ENCODE measurements at regions not wholly inside any gene's neighbourhood (a gene's known extent, or its start where the extent isn't known, plus 50 kb on each side); places are given as distances from the start of the nearest gene placed in this dataset.
"Not testable (repeated sequence)": the region's sequence is repeated elsewhere in the genome, so short reads cannot be mapped to it uniquely, and the experiment has no call there.

GRCh38 chr13:86856991-86857390 is 814.2 kb upstream of the SLITRK5 start:
- no peak for DNase-seq (ENCODE audit: low read depth in 2 of 2)

GRCh38 chr13:86858216-86858615 is 813.0 kb upstream of the SLITRK5 start:
- DNase-seq (ENCODE audit: low read depth in 2 of 2): no peak

- DNase-seq (ENCODE audit: low read depth in 2 of 2): no peak
Measured at GRCh38 chr13:86862137-86862536, 809.0 kb upstream of the SLITRK5 start.

- DNase-seq (ENCODE audit: low read depth in 2 of 2): no peak
Measured at GRCh38 chr13:86864376-86864775, 806.8 kb upstream of the SLITRK5 start.

GRCh38 chr13:86870444-86870843 is 800.7 kb upstream of the SLITRK5 start:
- no peak for DNase-seq (ENCODE audit: low read depth in 2 of 2)

GRCh38 chr13:86877441-86877840 is 793.7 kb upstream of the SLITRK5 start:
- no peak for DNase-seq (ENCODE audit: low read depth in 2 of 2)

- DNase-seq (ENCODE audit: low read depth in 2 of 2): no peak
Measured at GRCh38 chr13:86878781-86879180, 792.4 kb upstream of the SLITRK5 start.

GRCh38 chr13:86881390-86881789 is 789.8 kb upstream of the SLITRK5 start:
- DNase-seq (ENCODE audit: low read depth in 2 of 2): no peak

GRCh38 chr13:86882107-86882506 is 789.1 kb upstream of the SLITRK5 start:
- no peak for DNase-seq (ENCODE audit: low read depth in 2 of 2)

GRCh38 chr13:86882835-86883234 is 788.3 kb upstream of the SLITRK5 start:
- no peak for DNase-seq (ENCODE audit: low read depth in 2 of 2)

- DNase-seq (ENCODE audit: low read depth in 2 of 2): no peak
Measured at GRCh38 chr13:86892330-86892729, 778.8 kb upstream of the SLITRK5 start.

GRCh38 chr13:86900906-86901305 is 770.3 kb upstream of the SLITRK5 start:
- DNase-seq (ENCODE audit: low read depth in 2 of 2): no peak

- no peak for DNase-seq (ENCODE audit: low read depth in 2 of 2)
Measured at GRCh38 chr13:86906127-86906874, 764.9 kb upstream of the SLITRK5 start.

GRCh38 chr13:86907156-86907555 is 764.0 kb upstream of the SLITRK5 start:
- DNase-seq (ENCODE audit: low read depth in 2 of 2): no peak

GRCh38 chr13:86909318-86909717 is 761.9 kb upstream of the SLITRK5 start:
- DNase-seq (ENCODE audit: low read depth in 2 of 2): no peak

GRCh38 chr13:86914757-86915156 is 756.4 kb upstream of the SLITRK5 start:
- no peak for DNase-seq (ENCODE audit: low read depth in 2 of 2)

- not testable (repeated sequence) for DNase-seq (ENCODE audit: low read depth in 2 of 2)
Measured at GRCh38 chr13:86917438-86917837, 753.7 kb upstream of the SLITRK5 start.

GRCh38 chr13:86918682-86919081 is 752.5 kb upstream of the SLITRK5 start:
- DNase-seq (ENCODE audit: low read depth in 2 of 2): no peak

- DNase-seq (ENCODE audit: low read depth in 2 of 2): no peak
Measured at GRCh38 chr13:86920961-86921360, 750.2 kb upstream of the SLITRK5 start.

- DNase-seq (ENCODE audit: low read depth in 2 of 2): no peak
Measured at GRCh38 chr13:86922936-86923335, 748.2 kb upstream of the SLITRK5 start.

- DNase-seq (ENCODE audit: low read depth in 2 of 2): not testable (repeated sequence)
Measured at GRCh38 chr13:86926916-86927315, 744.3 kb upstream of the SLITRK5 start.

- no peak for DNase-seq (ENCODE audit: low read depth in 2 of 2)
Measured at GRCh38 chr13:86932776-86933334, 738.3 kb upstream of the SLITRK5 start.

- no peak for DNase-seq (ENCODE audit: low read depth in 2 of 2)
Measured at GRCh38 chr13:86933676-86934075, 737.5 kb upstream of the SLITRK5 start.

- no peak for DNase-seq (ENCODE audit: low read depth in 2 of 2)
Measured at GRCh38 chr13:86937316-86937715, 733.9 kb upstream of the SLITRK5 start.

Measured in stimulated activated CD8-positive, alpha-beta memory T cell treated with anti-CD3 and anti-CD28 coated beads, Interleukin-2, amount 100 ng/mL, for 48 hours (primary cell).